K562 (cell line): ENCODE measurements at regions not wholly inside any gene's neighbourhood (a gene's known extent, or its start where the extent isn't known, plus 50 kb on each side); places are given as distances from the start of the nearest gene placed in this dataset.

Source experiments
- BHLHE40 ChIP-seq: IDR thresholded peaks from 2 replicates; pipeline ENCODE4 v1.6.1; 2011; ENCODE audit warnings: low read length, improper control_type of control experiment
- CREB1 ChIP-seq, 2 experiments: sonication (generic) in 1 of 2; formaldehyde crosslinking in 1 of 2; IDR thresholded peaks; 2 replicates each; pipeline versions ENCODE4 v1.6.1 to v1.8.0; 2012 to 2022; ENCODE audit warnings: inconsistent platforms in 1 of 2, mild to moderate bottlenecking in 1 of 2, missing genetic modification reagents in 1 of 2, moderate library complexity in 1 of 2
- HDAC6 ChIP-seq: IDR thresholded peaks from 2 replicates; pipeline ENCODE4 v1.6.1; 2012; ENCODE audit warnings: low read depth, mild to moderate bottlenecking, control low read depth, inconsistent platforms, low read length, moderate library complexity
- NCOA4 ChIP-seq: fragments of 450-650 bp; IDR thresholded peaks from 2 replicates; pipeline ENCODE4 v1.6.1; 2018; ENCODE audit warnings: mild to moderate bottlenecking; ENCODE audit not compliant: partially characterized antibody
- SAP30 ChIP-seq: fragments of 200-600 bp; sonication (generic); IDR thresholded peaks from 2 replicates; pipeline ENCODE4 v1.6.1; 2012; ENCODE audit warnings: borderline replicate concordance, low read depth, mild to moderate bottlenecking, moderate library complexity, low read length, control low read depth, inconsistent platforms; ENCODE audit not compliant: insufficient read depth, poor library complexity, severe bottlenecking
- TF ChIP-seq, protein P1 (sequence below): fragments of 450-650 bp; IDR thresholded peaks from 2 replicates; pipeline ENCODE4 v1.6.1; 2016; ENCODE audit warnings: mild to moderate bottlenecking, moderate library complexity

DNA sequence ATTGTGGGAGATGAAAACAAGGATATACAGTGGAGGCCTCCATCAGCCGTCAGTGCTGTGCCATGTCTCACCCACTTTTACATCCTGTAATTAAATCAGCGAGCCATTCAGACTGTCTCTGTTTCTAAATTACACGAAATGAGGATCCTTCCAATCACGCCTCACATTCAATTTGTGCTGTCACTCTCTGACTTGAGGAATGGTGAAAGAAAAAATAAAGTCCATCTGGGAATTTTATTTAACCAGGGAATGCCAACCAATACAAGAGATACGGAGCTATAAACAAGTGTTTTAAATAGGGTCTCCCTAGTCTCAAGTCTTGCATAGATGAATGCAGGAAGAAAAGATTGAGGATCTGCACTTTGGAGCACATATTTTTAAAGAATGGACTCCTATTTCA is 72.8 kb downstream of the CMPK2 start (continued):
- TF ChIP-seq, protein P1, sequence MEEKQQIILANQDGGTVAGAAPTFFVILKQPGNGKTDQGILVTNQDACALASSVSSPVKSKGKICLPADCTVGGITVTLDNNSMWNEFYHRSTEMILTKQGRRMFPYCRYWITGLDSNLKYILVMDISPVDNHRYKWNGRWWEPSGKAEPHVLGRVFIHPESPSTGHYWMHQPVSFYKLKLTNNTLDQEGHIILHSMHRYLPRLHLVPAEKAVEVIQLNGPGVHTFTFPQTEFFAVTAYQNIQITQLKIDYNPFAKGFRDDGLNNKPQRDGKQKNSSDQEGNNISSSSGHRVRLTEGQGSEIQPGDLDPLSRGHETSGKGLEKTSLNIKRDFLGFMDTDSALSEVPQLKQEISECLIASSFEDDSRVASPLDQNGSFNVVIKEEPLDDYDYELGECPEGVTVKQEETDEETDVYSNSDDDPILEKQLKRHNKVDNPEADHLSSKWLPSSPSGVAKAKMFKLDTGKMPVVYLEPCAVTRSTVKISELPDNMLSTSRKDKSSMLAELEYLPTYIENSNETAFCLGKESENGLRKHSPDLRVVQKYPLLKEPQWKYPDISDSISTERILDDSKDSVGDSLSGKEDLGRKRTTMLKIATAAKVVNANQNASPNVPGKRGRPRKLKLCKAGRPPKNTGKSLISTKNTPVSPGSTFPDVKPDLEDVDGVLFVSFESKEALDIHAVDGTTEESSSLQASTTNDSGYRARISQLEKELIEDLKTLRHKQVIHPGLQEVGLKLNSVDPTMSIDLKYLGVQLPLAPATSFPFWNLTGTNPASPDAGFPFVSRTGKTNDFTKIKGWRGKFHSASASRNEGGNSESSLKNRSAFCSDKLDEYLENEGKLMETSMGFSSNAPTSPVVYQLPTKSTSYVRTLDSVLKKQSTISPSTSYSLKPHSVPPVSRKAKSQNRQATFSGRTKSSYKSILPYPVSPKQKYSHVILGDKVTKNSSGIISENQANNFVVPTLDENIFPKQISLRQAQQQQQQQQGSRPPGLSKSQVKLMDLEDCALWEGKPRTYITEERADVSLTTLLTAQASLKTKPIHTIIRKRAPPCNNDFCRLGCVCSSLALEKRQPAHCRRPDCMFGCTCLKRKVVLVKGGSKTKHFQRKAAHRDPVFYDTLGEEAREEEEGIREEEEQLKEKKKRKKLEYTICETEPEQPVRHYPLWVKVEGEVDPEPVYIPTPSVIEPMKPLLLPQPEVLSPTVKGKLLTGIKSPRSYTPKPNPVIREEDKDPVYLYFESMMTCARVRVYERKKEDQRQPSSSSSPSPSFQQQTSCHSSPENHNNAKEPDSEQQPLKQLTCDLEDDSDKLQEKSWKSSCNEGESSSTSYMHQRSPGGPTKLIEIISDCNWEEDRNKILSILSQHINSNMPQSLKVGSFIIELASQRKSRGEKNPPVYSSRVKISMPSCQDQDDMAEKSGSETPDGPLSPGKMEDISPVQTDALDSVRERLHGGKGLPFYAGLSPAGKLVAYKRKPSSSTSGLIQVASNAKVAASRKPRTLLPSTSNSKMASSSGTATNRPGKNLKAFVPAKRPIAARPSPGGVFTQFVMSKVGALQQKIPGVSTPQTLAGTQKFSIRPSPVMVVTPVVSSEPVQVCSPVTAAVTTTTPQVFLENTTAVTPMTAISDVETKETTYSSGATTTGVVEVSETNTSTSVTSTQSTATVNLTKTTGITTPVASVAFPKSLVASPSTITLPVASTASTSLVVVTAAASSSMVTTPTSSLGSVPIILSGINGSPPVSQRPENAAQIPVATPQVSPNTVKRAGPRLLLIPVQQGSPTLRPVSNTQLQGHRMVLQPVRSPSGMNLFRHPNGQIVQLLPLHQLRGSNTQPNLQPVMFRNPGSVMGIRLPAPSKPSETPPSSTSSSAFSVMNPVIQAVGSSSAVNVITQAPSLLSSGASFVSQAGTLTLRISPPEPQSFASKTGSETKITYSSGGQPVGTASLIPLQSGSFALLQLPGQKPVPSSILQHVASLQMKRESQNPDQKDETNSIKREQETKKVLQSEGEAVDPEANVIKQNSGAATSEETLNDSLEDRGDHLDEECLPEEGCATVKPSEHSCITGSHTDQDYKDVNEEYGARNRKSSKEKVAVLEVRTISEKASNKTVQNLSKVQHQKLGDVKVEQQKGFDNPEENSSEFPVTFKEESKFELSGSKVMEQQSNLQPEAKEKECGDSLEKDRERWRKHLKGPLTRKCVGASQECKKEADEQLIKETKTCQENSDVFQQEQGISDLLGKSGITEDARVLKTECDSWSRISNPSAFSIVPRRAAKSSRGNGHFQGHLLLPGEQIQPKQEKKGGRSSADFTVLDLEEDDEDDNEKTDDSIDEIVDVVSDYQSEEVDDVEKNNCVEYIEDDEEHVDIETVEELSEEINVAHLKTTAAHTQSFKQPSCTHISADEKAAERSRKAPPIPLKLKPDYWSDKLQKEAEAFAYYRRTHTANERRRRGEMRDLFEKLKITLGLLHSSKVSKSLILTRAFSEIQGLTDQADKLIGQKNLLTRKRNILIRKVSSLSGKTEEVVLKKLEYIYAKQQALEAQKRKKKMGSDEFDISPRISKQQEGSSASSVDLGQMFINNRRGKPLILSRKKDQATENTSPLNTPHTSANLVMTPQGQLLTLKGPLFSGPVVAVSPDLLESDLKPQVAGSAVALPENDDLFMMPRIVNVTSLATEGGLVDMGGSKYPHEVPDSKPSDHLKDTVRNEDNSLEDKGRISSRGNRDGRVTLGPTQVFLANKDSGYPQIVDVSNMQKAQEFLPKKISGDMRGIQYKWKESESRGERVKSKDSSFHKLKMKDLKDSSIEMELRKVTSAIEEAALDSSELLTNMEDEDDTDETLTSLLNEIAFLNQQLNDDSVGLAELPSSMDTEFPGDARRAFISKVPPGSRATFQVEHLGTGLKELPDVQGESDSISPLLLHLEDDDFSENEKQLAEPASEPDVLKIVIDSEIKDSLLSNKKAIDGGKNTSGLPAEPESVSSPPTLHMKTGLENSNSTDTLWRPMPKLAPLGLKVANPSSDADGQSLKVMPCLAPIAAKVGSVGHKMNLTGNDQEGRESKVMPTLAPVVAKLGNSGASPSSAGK = no peak
- no peak for TF ChIP-seq SAP30
- TF ChIP-seq CREB1 (IDR thresholded peaks at IDR 0.05) = no peak
- TF ChIP-seq CREB1 (CRISPR knock-in tag; IDR thresholded peaks at IDR 0.05) = no peak
- TF ChIP-seq NCOA4 = no peak
- TF ChIP-seq HDAC6 = no peak
- no peak for TF ChIP-seq BHLHE40
